ENCODE measurements at regions not wholly inside any gene's neighbourhood (a gene's known extent, or its start where the extent isn't known, plus 50 kb on each side); places are given as distances from the start of the nearest gene placed in this dataset.
"Not testable (repeated sequence)": the region's sequence is repeated elsewhere in the genome, so short reads cannot be mapped to it uniquely, and the experiment has no call there.

GRCh38 chr3:16704941-16705340 is 99.7 kb upstream of the DAZL start:
- no peak overlapping the region for H3K4me3 ChIP-seq (ENCODE audit: control insufficient read depth, low read depth, low read length)
- no peak for DNase-seq (ENCODE audit: low read depth)
- no peak for TF ChIP-seq CTCF (IDR thresholded peaks at IDR 0.05; ENCODE audit: control insufficient read depth, insufficient read depth, low read depth, low read length, missing control alignments)

GRCh38 chr3:16707260-16707659 is 102.0 kb upstream of the DAZL start:
- no peak overlapping the region for H3K4me3 ChIP-seq (ENCODE audit: control insufficient read depth, low read depth, low read length)
- TF ChIP-seq CTCF (IDR thresholded peaks at IDR 0.05; ENCODE audit: control insufficient read depth, insufficient read depth, low read depth, low read length, missing control alignments) = no peak
- DNase-seq (ENCODE audit: low read depth) = no peak

- H3K4me3 ChIP-seq (ENCODE audit: control insufficient read depth, low read depth, low read length) = no peak overlapping the region
- DNase-seq (ENCODE audit: low read depth) = no peak
- no peak for TF ChIP-seq CTCF (IDR thresholded peaks at IDR 0.05; ENCODE audit: control insufficient read depth, insufficient read depth, low read depth, low read length, missing control alignments)
These were observed 103.1 kb upstream of the DAZL start for GRCh38 chr3:16708285-16708684.

GRCh38 chr3:16711691-16712090 is 106.5 kb upstream of the DAZL start:
- not testable (repeated sequence) for DNase-seq (ENCODE audit: low read depth); H3K4me3 ChIP-seq (ENCODE audit: control insufficient read depth, low read depth, low read length)

- no peak for TF ChIP-seq CTCF (IDR thresholded peaks at IDR 0.05; ENCODE audit: control insufficient read depth, insufficient read depth, low read depth, low read length, missing control alignments)
- no peak overlapping the region for H3K4me3 ChIP-seq (ENCODE audit: control insufficient read depth, low read depth, low read length)
- no peak for DNase-seq (ENCODE audit: low read depth)
These were observed 110.1 kb upstream of the DAZL start for GRCh38 chr3:16715281-16715680.

- no peak for DNase-seq (ENCODE audit: low read depth)
- H3K4me3 ChIP-seq (ENCODE audit: control insufficient read depth, low read depth, low read length) = no peak overlapping the region
- no peak for TF ChIP-seq CTCF (IDR thresholded peaks at IDR 0.05; ENCODE audit: control insufficient read depth, insufficient read depth, low read depth, low read length, missing control alignments)
These were observed 114.2 kb upstream of the DAZL start for GRCh38 chr3:16719426-16719825.

- no peak for DNase-seq (ENCODE audit: low read depth)
- TF ChIP-seq CTCF (IDR thresholded peaks at IDR 0.05; ENCODE audit: control insufficient read depth, insufficient read depth, low read depth, low read length, missing control alignments) = no peak
- no peak overlapping the region for H3K4me3 ChIP-seq (ENCODE audit: control insufficient read depth, low read depth, low read length)
These were observed 115.2 kb upstream of the DAZL start for GRCh38 chr3:16720367-16720940.
